ENCODE measurements at regions not wholly inside any gene's neighbourhood (a gene's known extent, or its start where the extent isn't known, plus 50 kb on each side); places are given as distances from the start of the nearest gene placed in this dataset.
A peak's percentile ranks its signal among the peaks of the same experiment; 100 is the strongest.

DNA sequence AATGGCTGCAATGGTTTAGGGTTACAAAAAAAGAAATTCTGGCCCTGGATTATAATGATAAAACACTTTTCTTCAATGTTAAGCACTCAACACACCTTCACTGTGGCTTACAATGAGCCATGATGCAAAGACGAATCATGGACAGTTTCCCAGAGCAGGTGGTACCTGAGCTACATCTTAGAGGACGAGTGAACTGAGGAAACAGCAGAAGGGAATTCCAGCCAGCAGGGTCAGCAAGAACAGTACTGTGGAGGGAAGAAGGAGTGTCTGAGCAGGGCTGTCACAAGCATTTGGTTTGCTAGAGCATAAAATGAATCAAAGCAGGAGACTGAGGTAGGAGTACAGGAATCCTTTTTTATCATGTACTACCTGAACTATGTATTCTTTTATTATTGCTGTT, 332.8 kb upstream of the C11orf87 start:
- TF ChIP-seq SUZ12 (IDR thresholded peaks at IDR 0.05; ENCODE audit: low read length) (no peak), RFX5 (IDR thresholded peaks at IDR 0.05; ENCODE audit: borderline replicate concordance, low read depth, low read length) (no peak), EP300 (IDR thresholded peaks at IDR 0.05; ENCODE audit: borderline replicate concordance in 1 of 2, low read depth in 2 of 2, low read length in 2 of 2) (no peak), EGR1 (IDR thresholded peaks at IDR 0.05; ENCODE audit: borderline replicate concordance, low read depth, low read length) (no peak), POLR2A (IDR thresholded peaks at IDR 0.05; ENCODE audit: control extremely low read depth in 1 of 2, low read depth in 2 of 2, low read length in 2 of 2) (no peak), ZNF274 (IDR thresholded peaks at IDR 0.05; ENCODE audit: borderline replicate concordance, extremely low read depth, low read length) (no peak), SP1 (IDR thresholded peaks at IDR 0.05; ENCODE audit: low read depth, low read length) (no peak)
- TF ChIP-seq, protein P1, sequence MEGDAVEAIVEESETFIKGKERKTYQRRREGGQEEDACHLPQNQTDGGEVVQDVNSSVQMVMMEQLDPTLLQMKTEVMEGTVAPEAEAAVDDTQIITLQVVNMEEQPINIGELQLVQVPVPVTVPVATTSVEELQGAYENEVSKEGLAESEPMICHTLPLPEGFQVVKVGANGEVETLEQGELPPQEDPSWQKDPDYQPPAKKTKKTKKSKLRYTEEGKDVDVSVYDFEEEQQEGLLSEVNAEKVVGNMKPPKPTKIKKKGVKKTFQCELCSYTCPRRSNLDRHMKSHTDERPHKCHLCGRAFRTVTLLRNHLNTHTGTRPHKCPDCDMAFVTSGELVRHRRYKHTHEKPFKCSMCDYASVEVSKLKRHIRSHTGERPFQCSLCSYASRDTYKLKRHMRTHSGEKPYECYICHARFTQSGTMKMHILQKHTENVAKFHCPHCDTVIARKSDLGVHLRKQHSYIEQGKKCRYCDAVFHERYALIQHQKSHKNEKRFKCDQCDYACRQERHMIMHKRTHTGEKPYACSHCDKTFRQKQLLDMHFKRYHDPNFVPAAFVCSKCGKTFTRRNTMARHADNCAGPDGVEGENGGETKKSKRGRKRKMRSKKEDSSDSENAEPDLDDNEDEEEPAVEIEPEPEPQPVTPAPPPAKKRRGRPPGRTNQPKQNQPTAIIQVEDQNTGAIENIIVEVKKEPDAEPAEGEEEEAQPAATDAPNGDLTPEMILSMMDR (IDR thresholded peaks at IDR 0.05; ENCODE audit: control extremely low read depth in 1 of 3, insufficient read depth in 1 of 3, low read depth in 1 of 3, low read length in 3 of 3) = peak in 1 of 3 experiments; percentile 8; a peak in 1 of 4 replicates
